ENCODE measurements at regions not wholly inside any gene's neighbourhood (a gene's known extent, or its start where the extent isn't known, plus 50 kb on each side); places are given as distances from the start of the nearest gene placed in this dataset.

- TF ChIP-seq EZH2 (IDR thresholded peaks at IDR 0.05), result no peak
- no peak for TF ChIP-seq POLR2AphosphoS5 (IDR thresholded peaks at IDR 0.05; ENCODE audit: borderline replicate concordance, low read depth, low read length)
- no peak for TF ChIP-seq FOXP2 (optimal IDR thresholded peaks at IDR 0.05; ENCODE audit: control extremely low read depth, extremely low read length, insufficient read depth)
Measured at GRCh38 chrX:18041656-18042055, 179.0 kb downstream of the BEND2 start.
